ENCODE measurements at regions not wholly inside any gene's neighbourhood (a gene's known extent, or its start where the extent isn't known, plus 50 kb on each side); places are given as distances from the start of the nearest gene placed in this dataset.
A peak's percentile ranks its signal among the peaks of the same experiment; 100 is the strongest.
"Not testable (repeated sequence)": the region's sequence is repeated elsewhere in the genome, so short reads cannot be mapped to it uniquely, and the experiment has no call there.

DNA sequence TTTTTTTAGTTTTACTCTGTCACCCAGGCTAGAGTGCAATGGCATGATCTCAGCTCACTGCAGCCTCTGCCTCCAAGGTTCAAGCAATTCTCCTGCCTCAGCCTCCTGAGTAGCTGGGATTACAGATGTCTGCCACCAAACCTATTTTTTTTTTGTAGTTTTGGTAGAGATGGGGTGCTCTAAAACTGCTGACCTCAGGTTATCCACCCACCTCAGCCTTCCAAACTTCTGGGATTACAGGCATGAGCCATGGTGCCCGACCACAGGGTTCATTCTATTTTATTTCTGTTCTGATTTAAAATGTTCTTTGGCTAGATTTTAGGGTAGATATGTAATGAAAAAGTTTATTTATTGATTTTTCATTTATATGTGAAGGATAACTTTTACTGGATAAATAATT is 1062.8 kb upstream of the NOVA1 start:
- Histone ChIP-seq H3K9me3 (ENCODE audit: control insufficient read depth, insufficient read depth, low read length) (no peaks in the 10 kb centered on the region), H3K4me3 (ENCODE audit: low read depth, low read length) (no peak overlapping the region)

DNA sequence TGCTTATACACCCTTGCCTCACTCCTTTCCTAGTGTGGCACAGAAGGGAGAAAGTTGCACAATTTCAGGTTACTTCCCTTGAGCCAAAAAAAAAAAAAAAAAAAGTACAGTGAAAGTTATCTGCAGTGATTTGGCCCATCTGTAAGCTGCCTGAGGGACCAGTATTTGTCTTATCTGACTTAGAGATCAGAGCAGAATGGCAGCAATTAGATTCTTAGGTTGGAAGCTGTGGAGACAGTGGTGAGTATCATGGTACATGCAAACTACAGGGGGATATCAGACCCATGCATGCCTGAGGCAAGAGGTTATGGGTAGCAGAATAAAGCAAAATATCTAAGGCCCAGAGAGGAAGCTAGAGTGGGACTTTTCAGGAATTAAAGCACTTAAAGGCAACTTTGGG is 1070.7 kb upstream of the NOVA1 start:
- Histone ChIP-seq H3K36me3 (ENCODE audit: control insufficient read depth, insufficient read depth, low read length) (no peaks in the 10 kb centered on the region), H3K9ac (ENCODE audit: low read depth, low read length) (no peak overlapping the region), H3K4me1 (ENCODE audit: control insufficient read depth, insufficient read depth, low read length) (no peaks in the 10 kb centered on the region), H3K27me3 (ENCODE audit: control insufficient read depth, insufficient read depth, low read length) (no peaks in the 10 kb centered on the region), H3K9me3 (ENCODE audit: control insufficient read depth, insufficient read depth, low read length) (no peaks in the 10 kb centered on the region), H3K4me3 (ENCODE audit: low read depth, low read length) (no peak overlapping the region)

More for the DNA sequence above, 1062.8 kb upstream of the NOVA1 start:
- Histone ChIP-seq H3K4me1 (ENCODE audit: control insufficient read depth, insufficient read depth, low read length) (no peaks in the 10 kb centered on the region), H3K27me3 (ENCODE audit: control insufficient read depth, insufficient read depth, low read length) (no peaks in the 10 kb centered on the region), H3K9ac (ENCODE audit: low read depth, low read length) (no peak overlapping the region), H3K36me3 (ENCODE audit: control insufficient read depth, insufficient read depth, low read length) (no peaks in the 10 kb centered on the region)

DNA sequence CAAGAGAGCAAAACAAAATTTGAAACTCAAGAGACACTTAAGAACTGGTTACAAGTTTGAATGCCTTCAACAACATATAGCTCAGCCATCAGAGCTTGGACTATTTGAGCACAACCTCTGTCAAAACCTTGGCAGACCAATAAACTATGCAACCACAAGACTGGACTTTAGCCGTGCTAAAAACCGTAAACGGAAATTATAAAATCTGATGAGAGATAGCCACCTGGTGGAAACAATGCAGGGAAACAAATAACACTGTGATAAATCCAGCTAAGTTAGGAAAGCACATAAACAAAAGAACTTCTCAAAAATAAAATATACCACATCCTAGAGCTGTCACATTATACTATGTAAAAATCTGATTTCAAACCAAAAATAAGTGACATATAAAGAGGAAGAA is 1074.2 kb upstream of the NOVA1 start:
- Histone ChIP-seq H3K27me3 (ENCODE audit: control insufficient read depth, insufficient read depth, low read length) (no peaks in the 10 kb centered on the region), H3K9me3 (ENCODE audit: control insufficient read depth, insufficient read depth, low read length) (no peaks in the 10 kb centered on the region), H3K4me3 (ENCODE audit: low read depth, low read length) (peak overlapping the region; percentile 55), H3K36me3 (ENCODE audit: control insufficient read depth, insufficient read depth, low read length) (no peaks in the 10 kb centered on the region), H3K4me1 (ENCODE audit: control insufficient read depth, insufficient read depth, low read length) (no peaks in the 10 kb centered on the region), H3K9ac (ENCODE audit: low read depth, low read length) (no peak overlapping the region)

DNA sequence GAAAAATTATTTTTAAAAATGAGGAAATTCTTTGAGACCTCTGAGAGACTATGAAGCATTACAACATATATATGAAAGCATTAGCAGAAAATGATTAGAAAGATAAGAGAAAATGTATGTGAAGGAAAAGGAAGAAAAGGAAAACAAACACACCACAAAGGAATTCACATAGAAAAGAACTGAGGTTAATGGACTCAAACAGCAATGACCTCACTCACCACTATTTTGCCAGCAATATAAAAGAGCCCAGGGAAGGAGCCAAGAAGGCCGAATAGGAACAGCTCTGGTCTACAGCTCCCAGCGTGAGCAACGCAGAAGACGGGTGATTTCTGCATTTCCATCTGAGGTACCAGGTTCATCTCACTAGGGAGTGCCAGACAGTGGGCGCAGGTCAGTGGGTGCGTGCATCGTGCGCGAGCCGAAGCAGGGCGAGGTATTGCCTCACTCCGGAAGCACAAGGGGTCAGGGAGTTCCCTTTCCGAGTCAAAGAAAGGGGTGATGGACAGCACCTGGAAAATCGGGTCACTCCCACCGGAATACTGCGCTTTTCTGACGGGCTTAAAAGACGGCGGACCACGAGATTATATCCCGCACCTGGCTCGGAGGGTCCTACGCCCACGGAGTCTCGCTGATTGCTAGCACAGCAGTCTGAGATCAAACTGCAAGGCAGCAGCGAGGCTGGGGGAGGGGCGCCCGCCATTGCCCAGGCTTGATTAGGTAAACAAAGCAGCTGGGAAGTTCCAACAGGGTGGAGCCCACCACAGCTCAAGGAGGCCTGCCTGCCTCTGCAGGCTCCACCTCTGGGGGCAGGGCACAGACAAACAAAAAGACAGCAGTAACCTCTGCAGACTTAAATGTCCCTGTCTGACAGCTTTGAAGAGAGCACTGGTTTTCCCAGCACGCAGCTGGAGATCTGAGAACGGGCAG is 1075.2 kb upstream of the NOVA1 start:
- H3K9me3 ChIP-seq (ENCODE audit: control insufficient read depth, insufficient read depth, low read length); H3K27me3 ChIP-seq (ENCODE audit: control insufficient read depth, insufficient read depth, low read length); H3K36me3 ChIP-seq (ENCODE audit: control insufficient read depth, insufficient read depth, low read length); H3K4me1 ChIP-seq (ENCODE audit: control insufficient read depth, insufficient read depth, low read length): not testable (repeated sequence)
- Histone ChIP-seq H3K9ac (ENCODE audit: low read depth, low read length) (peak overlapping the region; percentile 73), H3K4me3 (ENCODE audit: low read depth, low read length) (peak overlapping the region; percentile 55)

DNA sequence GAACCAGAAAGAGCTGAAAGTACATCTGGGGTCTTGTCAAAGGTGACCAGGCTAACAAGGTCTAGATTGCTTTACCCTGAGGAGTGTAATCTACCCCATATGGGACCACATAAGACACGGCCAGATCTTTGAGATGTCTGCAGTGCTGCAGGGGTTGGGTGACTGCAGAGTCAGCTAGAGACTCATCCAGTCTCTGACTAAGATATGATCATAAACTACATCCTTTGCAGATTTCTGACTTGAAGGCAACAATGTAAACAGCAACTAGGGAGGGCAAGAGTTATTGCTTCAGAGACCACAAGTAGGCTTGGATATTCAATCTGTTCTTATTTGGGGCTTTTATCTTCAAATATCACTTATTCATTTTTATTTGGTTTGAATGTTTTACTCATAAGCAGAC is 1080.5 kb upstream of the FOXG1 start:
- Histone ChIP-seq H3K4me3 (ENCODE audit: low read depth, low read length) (no peak overlapping the region), H3K36me3 (ENCODE audit: control insufficient read depth, insufficient read depth, low read length) (no peaks in the 10 kb centered on the region), H3K27me3 (ENCODE audit: control insufficient read depth, insufficient read depth, low read length) (no peaks in the 10 kb centered on the region), H3K4me1 (ENCODE audit: control insufficient read depth, insufficient read depth, low read length) (peaks cover 13% of the 10 kb centered on the region), H3K9ac (ENCODE audit: low read depth, low read length) (no peak overlapping the region), H3K9me3 (ENCODE audit: control insufficient read depth, insufficient read depth, low read length) (no peaks in the 10 kb centered on the region)

DNA sequence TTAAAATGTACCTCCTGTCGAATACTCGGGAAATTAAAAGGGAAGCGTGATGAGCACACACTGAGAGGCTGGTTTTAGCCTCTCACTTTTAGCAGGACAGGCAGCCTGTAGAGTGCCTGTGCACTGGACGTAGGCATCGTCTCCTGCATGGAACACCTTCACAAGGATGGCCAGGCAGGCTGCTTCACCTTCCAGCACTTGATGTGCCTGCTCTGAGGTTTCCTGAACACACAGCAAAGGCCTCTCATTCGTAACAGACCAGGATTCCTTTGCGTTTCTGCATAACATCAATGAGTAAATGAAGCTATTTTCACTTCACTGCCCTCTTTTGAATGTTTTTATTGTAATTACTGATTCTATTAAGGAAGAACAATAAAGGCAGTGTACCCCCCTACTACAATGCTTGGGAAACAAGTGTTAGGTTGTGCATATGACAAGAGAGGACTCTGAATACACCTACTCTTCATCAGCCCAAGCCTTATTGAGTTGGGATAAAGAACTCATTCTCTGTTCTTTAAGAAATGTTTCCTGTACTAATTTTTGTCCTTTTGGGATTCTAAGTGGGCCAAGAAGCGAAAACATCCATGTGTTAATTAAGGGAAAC is 1077.6 kb upstream of the FOXG1 start:
- H3K27me3 ChIP-seq (ENCODE audit: control insufficient read depth, insufficient read depth, low read length) = no peaks in the 10 kb centered on the region
- H3K9ac ChIP-seq (ENCODE audit: low read depth, low read length) = no peak overlapping the region
- H3K9me3 ChIP-seq (ENCODE audit: control insufficient read depth, insufficient read depth, low read length) = no peaks in the 10 kb centered on the region
- H3K36me3 ChIP-seq (ENCODE audit: control insufficient read depth, insufficient read depth, low read length) = no peaks in the 10 kb centered on the region
- no peak overlapping the region for H3K4me3 ChIP-seq (ENCODE audit: low read depth, low read length)
- peaks cover 13% of the 10 kb centered on the region for H3K4me1 ChIP-seq (ENCODE audit: control insufficient read depth, insufficient read depth, low read length)

DNA sequence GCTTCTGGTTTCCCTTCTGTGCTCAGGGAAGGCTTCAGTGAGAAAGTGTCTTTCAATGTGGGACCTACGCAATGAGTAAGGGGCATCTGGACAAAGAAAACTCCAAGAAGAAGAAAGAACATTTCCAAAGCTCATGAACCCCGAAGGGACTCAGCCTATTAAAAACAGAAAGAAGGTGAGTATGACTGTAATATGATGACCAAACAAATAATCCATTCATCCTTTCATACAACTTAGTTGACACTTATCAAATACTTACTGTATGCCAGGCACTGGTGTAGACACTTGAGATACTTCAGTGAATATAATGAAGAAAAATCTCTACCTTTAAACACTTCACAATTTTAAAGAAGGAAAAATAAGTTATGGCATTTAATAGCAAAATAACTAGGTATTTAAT is 1054.2 kb upstream of the FOXG1 start:
- Histone ChIP-seq H3K9me3 (ENCODE audit: control insufficient read depth, insufficient read depth, low read length) (peaks cover 14% of the 10 kb centered on the region), H3K9ac (ENCODE audit: low read depth, low read length) (no peak overlapping the region), H3K4me1 (ENCODE audit: control insufficient read depth, insufficient read depth, low read length) (no peaks in the 10 kb centered on the region), H3K4me3 (ENCODE audit: low read depth, low read length) (no peak overlapping the region), H3K27me3 (ENCODE audit: control insufficient read depth, insufficient read depth, low read length) (no peaks in the 10 kb centered on the region), H3K36me3 (ENCODE audit: control insufficient read depth, insufficient read depth, low read length) (no peaks in the 10 kb centered on the region)

DNA sequence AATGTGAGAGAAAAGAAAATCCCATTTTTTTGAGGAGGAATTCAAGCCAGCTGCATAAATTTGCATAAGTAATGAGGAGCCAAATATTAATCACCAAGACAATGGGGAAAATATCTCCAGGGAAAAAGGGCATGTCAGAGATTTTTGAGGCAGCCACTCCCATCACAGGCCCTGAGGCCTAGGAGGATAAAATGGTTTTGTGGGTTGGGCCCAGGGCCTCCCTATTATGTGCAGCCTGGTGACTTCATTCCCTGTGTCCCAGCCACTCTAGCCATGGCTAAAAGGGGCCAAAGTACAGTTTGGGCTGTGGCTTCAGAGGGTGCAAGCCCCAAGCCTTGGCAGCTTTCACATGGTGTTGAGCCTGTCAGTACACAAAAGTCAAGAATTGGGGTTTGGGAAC is 1051.0 kb upstream of the FOXG1 start:
- H3K9me3 ChIP-seq (ENCODE audit: control insufficient read depth, insufficient read depth, low read length) = peaks cover 14% of the 10 kb centered on the region
- no peaks in the 10 kb centered on the region for H3K4me1 ChIP-seq (ENCODE audit: control insufficient read depth, insufficient read depth, low read length)
- H3K4me3 ChIP-seq (ENCODE audit: low read depth, low read length) = no peak overlapping the region
- H3K9ac ChIP-seq (ENCODE audit: low read depth, low read length) = no peak overlapping the region
- no peaks in the 10 kb centered on the region for H3K36me3 ChIP-seq (ENCODE audit: control insufficient read depth, insufficient read depth, low read length)
- H3K27me3 ChIP-seq (ENCODE audit: control insufficient read depth, insufficient read depth, low read length) = no peaks in the 10 kb centered on the region

DNA sequence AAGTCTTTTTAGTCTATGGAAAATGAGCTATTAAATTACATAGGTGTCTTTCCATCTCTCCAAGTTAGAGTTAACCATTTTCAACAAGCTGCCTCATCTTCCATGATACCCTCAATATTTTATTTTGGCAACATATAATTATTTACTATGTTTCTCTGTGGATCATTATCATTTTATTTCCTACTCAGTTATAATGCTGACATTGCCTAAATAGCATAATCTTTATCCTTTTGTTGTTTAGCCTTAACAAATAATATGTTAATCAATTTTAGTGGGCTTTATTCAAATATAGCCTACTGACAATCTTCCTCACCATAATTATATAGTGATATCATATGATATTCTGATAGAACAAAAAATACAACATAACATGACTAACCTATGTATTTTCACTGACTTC is 1044.8 kb upstream of the FOXG1 start:
- Histone ChIP-seq H3K4me3 (ENCODE audit: low read depth, low read length) (no peak overlapping the region), H3K27me3 (ENCODE audit: control insufficient read depth, insufficient read depth, low read length) (no peaks in the 10 kb centered on the region), H3K36me3 (ENCODE audit: control insufficient read depth, insufficient read depth, low read length) (no peaks in the 10 kb centered on the region), H3K4me1 (ENCODE audit: control insufficient read depth, insufficient read depth, low read length) (peaks cover 9% of the 10 kb centered on the region), H3K9ac (ENCODE audit: low read depth, low read length) (no peak overlapping the region), H3K9me3 (ENCODE audit: control insufficient read depth, insufficient read depth, low read length) (no peaks in the 10 kb centered on the region)

DNA sequence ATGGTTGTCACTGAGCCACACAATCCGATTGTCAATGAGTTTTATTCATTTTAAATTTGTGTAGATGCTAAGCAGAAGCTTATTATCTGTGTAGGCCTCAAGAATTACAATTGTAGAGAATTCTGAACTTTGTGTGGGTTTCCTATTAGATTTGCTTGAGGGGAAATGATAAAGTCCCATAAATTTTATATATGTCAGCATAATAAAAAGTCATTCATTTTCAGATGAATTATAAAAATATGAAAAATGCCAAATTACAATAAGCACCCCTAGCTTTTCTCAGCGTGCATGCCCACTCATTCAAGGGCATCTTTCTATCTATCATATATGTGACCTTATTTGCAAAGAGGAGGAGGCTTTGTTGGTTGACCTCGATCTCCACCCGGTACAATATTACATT is 1041.1 kb upstream of the FOXG1 start:
- Histone ChIP-seq H3K4me3 (ENCODE audit: low read depth, low read length) (no peak overlapping the region), H3K4me1 (ENCODE audit: control insufficient read depth, insufficient read depth, low read length) (peaks cover 9% of the 10 kb centered on the region), H3K9ac (ENCODE audit: low read depth, low read length) (no peak overlapping the region), H3K36me3 (ENCODE audit: control insufficient read depth, insufficient read depth, low read length) (no peaks in the 10 kb centered on the region), H3K27me3 (ENCODE audit: control insufficient read depth, insufficient read depth, low read length) (no peaks in the 10 kb centered on the region), H3K9me3 (ENCODE audit: control insufficient read depth, insufficient read depth, low read length) (no peaks in the 10 kb centered on the region)

DNA sequence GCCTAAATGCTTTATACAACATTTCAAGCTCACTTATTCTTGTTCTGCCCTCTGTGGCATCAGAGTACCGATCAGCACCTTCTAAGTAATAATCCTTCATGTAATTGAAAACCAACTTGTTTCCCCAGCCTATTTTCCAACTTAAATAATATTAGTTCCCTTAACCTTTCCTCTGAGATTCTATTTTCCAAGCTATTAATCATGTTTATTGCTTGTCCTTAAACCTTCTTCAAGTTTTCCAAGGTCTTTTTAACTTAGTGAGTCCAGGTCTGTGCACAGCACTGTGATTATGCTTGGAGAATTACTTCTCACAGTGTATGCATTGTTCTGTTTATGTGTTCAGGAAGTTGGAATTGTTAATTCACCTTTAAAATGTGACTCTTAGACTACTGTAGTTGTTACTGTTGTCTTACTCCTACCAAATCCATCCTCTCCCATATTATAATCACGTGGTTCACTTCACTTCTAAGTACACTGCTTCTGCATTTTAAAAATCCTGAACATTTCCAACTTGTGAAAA is 1039.3 kb upstream of the FOXG1 start:
- Histone ChIP-seq H3K4me1 (ENCODE audit: control insufficient read depth, insufficient read depth, low read length) (peaks cover 9% of the 10 kb centered on the region), H3K4me3 (ENCODE audit: low read depth, low read length) (no peak overlapping the region), H3K9ac (ENCODE audit: low read depth, low read length) (no peak overlapping the region), H3K27me3 (ENCODE audit: control insufficient read depth, insufficient read depth, low read length) (no peaks in the 10 kb centered on the region), H3K36me3 (ENCODE audit: control insufficient read depth, insufficient read depth, low read length) (no peaks in the 10 kb centered on the region), H3K9me3 (ENCODE audit: control insufficient read depth, insufficient read depth, low read length) (no peaks in the 10 kb centered on the region)

DNA sequence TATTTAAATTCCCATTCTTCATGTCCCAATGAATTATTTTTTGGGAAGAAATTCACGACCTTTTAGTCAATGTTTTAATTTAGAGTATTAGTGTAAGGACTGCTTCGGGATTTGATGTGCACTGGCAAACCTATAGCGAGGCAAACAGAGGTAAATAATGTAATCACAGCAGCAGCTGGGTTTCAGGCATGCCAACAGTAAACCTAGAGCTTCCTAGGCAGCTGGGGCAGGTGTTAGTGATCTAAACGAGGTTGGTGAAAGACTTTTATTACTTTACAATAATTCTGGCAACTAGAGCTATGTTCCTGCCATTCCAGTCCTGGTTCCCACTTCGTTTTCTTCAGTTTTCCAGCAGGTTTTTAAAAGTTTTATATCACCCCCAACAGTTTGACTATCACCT is 1036.4 kb upstream of the FOXG1 start:
- Histone ChIP-seq H3K4me3 (ENCODE audit: low read depth, low read length) (no peak overlapping the region), H3K27me3 (ENCODE audit: control insufficient read depth, insufficient read depth, low read length) (no peaks in the 10 kb centered on the region), H3K9me3 (ENCODE audit: control insufficient read depth, insufficient read depth, low read length) (no peaks in the 10 kb centered on the region), H3K36me3 (ENCODE audit: control insufficient read depth, insufficient read depth, low read length) (no peaks in the 10 kb centered on the region), H3K9ac (ENCODE audit: low read depth, low read length) (no peak overlapping the region), H3K4me1 (ENCODE audit: control insufficient read depth, insufficient read depth, low read length) (no peaks in the 10 kb centered on the region)
